ENCODE measurements at regions not wholly inside any gene's neighbourhood (a gene's known extent, or its start where the extent isn't known, plus 50 kb on each side); places are given as distances from the start of the nearest gene placed in this dataset.
"Not testable (repeated sequence)": the region's sequence is repeated elsewhere in the genome, so short reads cannot be mapped to it uniquely, and the experiment has no call there.

- H3K36me3 ChIP-seq, result no peaks in the 10 kb centered on the region
- DNase-seq (ENCODE audit: low spot score in 2 of 2), result no peak
- H3K4me3 ChIP-seq, result no peak overlapping the region
- no peaks in the 10 kb centered on the region for H3K9me3 ChIP-seq
- H3K27ac ChIP-seq, result no peak overlapping the region
- intact Hi-C loops (cut with DNase I), result no loop called here
- no peaks in the 10 kb centered on the region for H3K4me1 ChIP-seq
- H3K27me3 ChIP-seq, result no peaks in the 10 kb centered on the region
- TF ChIP-seq CTCF (IDR thresholded peaks at IDR 0.05), result no peak
Observed at GRCh38 chr6:93858213-93858612, 438.9 kb upstream of the EPHA7 start.

- Histone ChIP-seq H3K4me1 (no peaks in the 10 kb centered on the region), H3K9me3 (no peaks in the 10 kb centered on the region), H3K27me3 (no peaks in the 10 kb centered on the region), H3K4me3 (no peak overlapping the region), H3K36me3 (no peaks in the 10 kb centered on the region), H3K27ac (no peak overlapping the region)
- TF ChIP-seq CTCF (IDR thresholded peaks at IDR 0.05), result no peak
- intact Hi-C loops (cut with DNase I), result no loop called here
- DNase-seq (ENCODE audit: low spot score in 2 of 2), result no peak
Observed at GRCh38 chr6:93849857-93850256, 430.5 kb upstream of the EPHA7 start.

- Histone ChIP-seq H3K27me3 (no peaks in the 10 kb centered on the region), H3K9me3 (no peaks in the 10 kb centered on the region), H3K27ac (no peak overlapping the region), H3K4me3 (no peak overlapping the region), H3K4me1 (no peaks in the 10 kb centered on the region), H3K36me3 (no peaks in the 10 kb centered on the region)
- TF ChIP-seq CTCF (IDR thresholded peaks at IDR 0.05), result no peak
- intact Hi-C loops (cut with DNase I), result no loop called here
- no peak for DNase-seq (ENCODE audit: low spot score in 2 of 2)
Observed at GRCh38 chr6:93848031-93848742, 428.8 kb upstream of the EPHA7 start.

GRCh38 chr6:93842178-93842577 is 422.8 kb upstream of the EPHA7 start:
- Histone ChIP-seq H3K9me3 (no peaks in the 10 kb centered on the region), H3K27ac (no peak overlapping the region), H3K4me3 (no peak overlapping the region), H3K27me3 (no peaks in the 10 kb centered on the region), H3K36me3 (no peaks in the 10 kb centered on the region), H3K4me1 (no peaks in the 10 kb centered on the region)
- TF ChIP-seq CTCF (IDR thresholded peaks at IDR 0.05), result no peak
- DNase-seq (ENCODE audit: low spot score in 2 of 2), result no peak
- intact Hi-C loops (cut with DNase I), result no loop called here

- H3K36me3 ChIP-seq; H3K4me1 ChIP-seq; H3K9me3 ChIP-seq; H3K4me3 ChIP-seq; H3K27me3 ChIP-seq; H3K27ac ChIP-seq; intact Hi-C loops (cut with DNase I); DNase-seq (ENCODE audit: low spot score in 2 of 2): not testable (repeated sequence)
Observed at GRCh38 chr6:93835451-93836145, 416.2 kb upstream of the EPHA7 start.

GRCh38 chr6:93835026-93835425 is 415.7 kb upstream of the EPHA7 start:
- H3K27ac ChIP-seq; DNase-seq (ENCODE audit: low spot score in 2 of 2); intact Hi-C loops (cut with DNase I); H3K9me3 ChIP-seq; H3K4me3 ChIP-seq; H3K4me1 ChIP-seq; H3K27me3 ChIP-seq; H3K36me3 ChIP-seq: not testable (repeated sequence)

- H3K27me3 ChIP-seq; H3K36me3 ChIP-seq; H3K4me1 ChIP-seq; DNase-seq (ENCODE audit: low spot score in 2 of 2); intact Hi-C loops (cut with DNase I); H3K9me3 ChIP-seq; H3K27ac ChIP-seq; H3K4me3 ChIP-seq: not testable (repeated sequence)
Observed at GRCh38 chr6:93833326-93833725, 414.0 kb upstream of the EPHA7 start.

GRCh38 chr6:93829757-93830156 is 410.4 kb upstream of the EPHA7 start:
- H3K27me3 ChIP-seq; H3K36me3 ChIP-seq; intact Hi-C loops (cut with DNase I); H3K27ac ChIP-seq; H3K9me3 ChIP-seq; H3K4me3 ChIP-seq; H3K4me1 ChIP-seq; DNase-seq (ENCODE audit: low spot score in 2 of 2): not testable (repeated sequence)

Data from ascending aorta (tissue), 2 donors.